ENCODE measurements at regions not wholly inside any gene's neighbourhood (a gene's known extent, or its start where the extent isn't known, plus 50 kb on each side); places are given as distances from the start of the nearest gene placed in this dataset.
"Not testable (repeated sequence)": the region's sequence is repeated elsewhere in the genome, so short reads cannot be mapped to it uniquely, and the experiment has no call there.

GRCh38 chr7:118449030-118449429 is 224.5 kb downstream of the ANKRD7 start:
- H3K27me3 Mint-ChIP-seq; CTCF ChIA-PET; H3K27ac Mint-ChIP-seq; H3K4me1 Mint-ChIP-seq; H3K36me3 Mint-ChIP-seq (ENCODE audit: low read depth); H3K4me3 Mint-ChIP-seq; DNase-seq; H3K9me3 Mint-ChIP-seq; POLR2A ChIA-PET: not testable (repeated sequence)

DNA sequence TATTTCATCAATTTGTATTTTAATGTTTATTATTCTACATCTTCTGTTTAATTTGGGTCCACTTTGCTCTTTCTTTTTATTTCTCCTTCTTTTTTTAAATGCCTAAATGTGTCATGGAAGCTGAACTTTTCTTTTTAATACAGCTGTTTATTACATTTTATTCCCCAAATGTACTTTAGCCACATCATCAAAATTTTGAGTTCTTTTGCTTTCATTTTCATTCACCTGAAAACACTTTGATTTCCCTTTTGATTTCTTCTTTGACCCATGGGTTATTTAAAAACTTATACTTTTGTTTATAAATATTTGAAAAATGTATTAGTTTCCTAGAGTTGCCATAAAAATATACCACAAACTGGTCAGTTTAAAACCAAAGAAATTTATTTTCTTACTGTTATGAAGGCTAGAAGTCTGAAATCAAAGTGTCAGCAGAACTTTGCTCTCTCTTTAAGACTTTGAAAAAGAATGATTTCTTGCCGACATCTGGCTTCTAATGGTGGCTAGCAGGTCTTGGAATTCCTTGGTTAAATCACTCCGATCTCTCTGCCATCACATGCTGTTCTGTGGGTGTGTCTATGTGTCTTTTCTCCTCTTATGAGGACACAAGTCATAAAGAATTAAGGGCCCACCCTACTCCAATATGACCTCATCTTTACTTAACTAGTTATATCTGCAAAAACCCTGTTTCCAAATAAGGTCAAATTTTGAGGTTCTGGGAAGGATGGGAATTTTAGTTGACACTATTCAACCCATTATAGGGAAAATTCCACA is 225.5 kb downstream of the ANKRD7 start:
- CTCF ChIA-PET: no interaction called here
- Mint-ChIP-seq H3K4me1 (no peaks in the 10 kb centered on the region), H3K27me3 (no peaks in the 10 kb centered on the region), H3K9me3 (peaks cover 2% of the 10 kb centered on the region), H3K36me3 (ENCODE audit: low read depth) (no peaks in the 10 kb centered on the region), H3K27ac (no peak overlapping the region), H3K4me3 (no peak overlapping the region)
- no peak for DNase-seq
- POLR2A ChIA-PET: no interaction called here

DNA sequence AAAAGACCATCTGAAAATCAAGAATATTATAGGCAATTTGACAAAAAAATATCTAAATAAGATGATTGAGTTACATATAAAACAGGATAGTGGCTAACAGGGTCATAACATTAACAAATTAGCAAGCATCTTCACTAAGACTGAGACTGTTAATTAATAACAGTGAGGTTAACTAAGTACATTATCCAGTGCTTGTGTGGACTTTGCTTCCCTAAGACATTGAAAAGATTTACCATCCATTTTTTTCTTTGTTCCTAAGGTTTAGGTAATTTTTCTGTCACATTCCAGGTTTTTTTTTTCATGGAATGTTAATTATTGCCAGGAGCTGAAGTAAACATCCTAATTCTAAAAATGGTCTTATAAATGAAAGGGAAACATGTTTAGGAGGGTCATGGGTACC is 227.6 kb downstream of the ANKRD7 start:
- no peak overlapping the region for H3K4me3 Mint-ChIP-seq
- H3K27me3 Mint-ChIP-seq: no peaks in the 10 kb centered on the region
- CTCF ChIA-PET: no interaction called here
- POLR2A ChIA-PET: no interaction called here
- H3K4me1 Mint-ChIP-seq: no peaks in the 10 kb centered on the region
- peaks cover 2% of the 10 kb centered on the region for H3K9me3 Mint-ChIP-seq
- H3K36me3 Mint-ChIP-seq (ENCODE audit: low read depth): no peaks in the 10 kb centered on the region
- H3K27ac Mint-ChIP-seq: no peak overlapping the region
- DNase-seq: no peak

DNA sequence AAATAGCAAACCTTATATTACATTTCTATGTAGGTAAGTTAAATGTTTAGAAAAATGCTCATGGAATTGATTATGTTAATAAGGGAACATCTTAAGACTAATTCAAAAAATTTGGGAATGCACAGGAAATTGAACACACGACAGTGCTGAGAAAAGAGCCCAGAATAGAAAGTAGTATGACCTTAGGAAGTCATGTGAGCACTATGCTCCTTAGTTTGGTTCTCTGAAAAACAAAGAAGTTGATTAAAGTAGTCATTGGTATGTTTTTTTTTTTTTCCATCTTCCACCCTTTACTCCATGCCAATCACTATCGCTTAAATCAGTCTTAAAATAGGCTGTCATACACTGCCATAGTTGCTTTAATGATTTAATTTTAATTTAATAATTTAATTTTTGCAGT is 242.9 kb downstream of the ANKRD7 start:
- no peaks in the 10 kb centered on the region for H3K36me3 Mint-ChIP-seq (ENCODE audit: low read depth)
- ChIA-PET CTCF (no interaction called here), POLR2A (no interaction called here)
- H3K9me3 Mint-ChIP-seq: no peaks in the 10 kb centered on the region
- H3K4me1 Mint-ChIP-seq: no peaks in the 10 kb centered on the region
- no peaks in the 10 kb centered on the region for H3K27me3 Mint-ChIP-seq
- DNase-seq: no peak
- H3K27ac Mint-ChIP-seq: no peak overlapping the region
- H3K4me3 Mint-ChIP-seq: no peak overlapping the region

DNA sequence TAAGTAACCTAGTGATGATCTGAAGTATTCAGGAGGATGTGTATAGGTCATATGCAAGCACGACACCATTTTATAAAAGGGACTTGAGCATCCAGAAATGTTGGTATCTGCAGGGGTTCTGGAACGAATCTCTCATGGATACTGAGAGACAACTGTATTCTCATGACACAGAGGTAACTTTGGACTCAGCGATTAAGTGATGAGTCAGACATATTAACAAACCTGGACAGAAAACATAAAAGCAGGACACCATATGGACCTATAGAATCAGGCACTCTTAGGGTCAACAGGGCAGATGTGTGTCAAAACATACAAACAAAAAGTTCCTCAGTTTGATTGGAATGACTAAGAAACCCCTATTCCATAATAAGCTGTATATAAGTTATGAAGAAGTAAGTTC is 248.1 kb downstream of the ANKRD7 start:
- CTCF ChIA-PET: no interaction called here
- H3K27ac Mint-ChIP-seq: no peak overlapping the region
- no peak overlapping the region for H3K4me3 Mint-ChIP-seq
- POLR2A ChIA-PET: no interaction called here
- no peaks in the 10 kb centered on the region for H3K4me1 Mint-ChIP-seq
- no peaks in the 10 kb centered on the region for H3K36me3 Mint-ChIP-seq (ENCODE audit: low read depth)
- peaks cover 2% of the 10 kb centered on the region for H3K9me3 Mint-ChIP-seq
- no peak for DNase-seq
- no peaks in the 10 kb centered on the region for H3K27me3 Mint-ChIP-seq

DNA sequence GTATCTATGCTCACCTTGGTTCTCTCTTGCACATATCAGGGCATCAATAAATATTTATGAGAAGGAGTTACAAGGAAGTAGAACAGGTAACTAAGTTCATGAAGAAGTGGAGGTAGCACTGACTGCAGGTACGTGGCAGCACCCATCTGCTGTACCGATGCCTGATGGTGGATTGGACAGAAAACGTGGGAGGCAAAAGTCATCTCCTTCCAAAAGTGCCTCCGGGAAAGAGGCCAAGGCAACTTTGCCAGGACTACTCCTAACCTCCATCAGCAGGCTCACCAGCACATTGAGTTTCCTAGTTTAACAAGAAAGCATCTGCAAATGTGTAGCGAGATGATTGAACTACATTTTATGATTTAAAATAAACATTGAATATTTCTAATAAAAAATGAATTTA is 248.8 kb downstream of the ANKRD7 start:
- no peaks in the 10 kb centered on the region for H3K27me3 Mint-ChIP-seq
- no peak overlapping the region for H3K27ac Mint-ChIP-seq
- H3K9me3 Mint-ChIP-seq: peaks cover 2% of the 10 kb centered on the region
- POLR2A ChIA-PET: no interaction called here
- H3K36me3 Mint-ChIP-seq (ENCODE audit: low read depth): no peaks in the 10 kb centered on the region
- CTCF ChIA-PET: no interaction called here
- H3K4me3 Mint-ChIP-seq: no peak overlapping the region
- H3K4me1 Mint-ChIP-seq: no peaks in the 10 kb centered on the region
- DNase-seq: no peak

DNA sequence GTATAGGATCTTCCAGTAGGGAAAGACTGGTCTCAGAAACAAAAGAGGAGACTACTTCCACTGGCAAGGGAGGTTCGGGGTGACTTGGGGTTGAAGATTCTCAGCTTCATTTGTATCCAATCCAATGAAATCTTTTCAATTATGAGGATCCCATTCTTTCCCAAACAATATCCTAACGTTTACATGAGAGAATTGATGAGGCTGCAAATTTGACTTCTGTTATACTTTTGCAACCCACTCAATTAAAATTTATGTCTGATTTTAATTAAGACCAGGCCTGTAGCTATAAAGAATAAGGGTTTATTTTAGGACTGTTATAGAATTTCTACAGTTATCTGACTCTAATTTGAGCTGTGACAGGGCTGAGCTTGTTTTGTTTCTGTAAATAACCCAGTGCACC is 251.5 kb downstream of the ANKRD7 start:
- no peaks in the 10 kb centered on the region for H3K4me1 Mint-ChIP-seq
- H3K27me3 Mint-ChIP-seq: no peaks in the 10 kb centered on the region
- H3K36me3 Mint-ChIP-seq (ENCODE audit: low read depth): no peaks in the 10 kb centered on the region
- no peak overlapping the region for H3K27ac Mint-ChIP-seq
- ChIA-PET POLR2A (no interaction called here), CTCF (no interaction called here)
- H3K4me3 Mint-ChIP-seq: no peak overlapping the region
- no peak for DNase-seq
- peaks cover 2% of the 10 kb centered on the region for H3K9me3 Mint-ChIP-seq

- no peak for DNase-seq
- POLR2A ChIA-PET: no interaction called here
Observed at GRCh38 chr7:118477036-118477435, 252.5 kb downstream of the ANKRD7 start.

DNA sequence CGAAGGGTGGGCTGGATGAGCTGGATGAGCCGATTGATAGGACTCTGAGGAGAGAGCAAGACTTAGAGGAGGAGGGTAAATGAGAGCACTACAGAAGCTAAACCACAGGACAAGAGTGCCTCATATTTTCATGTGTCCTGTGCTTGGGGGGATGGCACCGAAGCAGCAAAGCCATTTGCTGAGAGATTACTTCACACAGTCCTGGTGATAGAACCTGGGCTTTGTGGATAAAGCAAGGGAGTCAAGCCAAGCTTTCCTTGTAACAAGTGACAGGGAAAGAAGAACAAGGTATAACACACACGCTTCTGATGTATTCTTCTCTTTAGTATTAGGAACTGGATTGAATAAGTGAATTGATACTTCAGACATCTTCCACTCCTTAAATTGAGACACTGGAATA is 253.7 kb downstream of the ANKRD7 start:
- Mint-ChIP-seq H3K36me3 (ENCODE audit: low read depth) (no peaks in the 10 kb centered on the region), H3K9me3 (peaks cover 9% of the 10 kb centered on the region), H3K27me3 (no peaks in the 10 kb centered on the region), H3K4me1 (no peaks in the 10 kb centered on the region), H3K4me3 (no peak overlapping the region), H3K27ac (no peak overlapping the region)
- DNase-seq: no peak
- ChIA-PET POLR2A (no interaction called here), CTCF (no interaction called here)

More at GRCh38 chr7:118477036-118477435, 252.5 kb downstream of the ANKRD7 start:
- no peaks in the 10 kb centered on the region for H3K4me1 Mint-ChIP-seq
- H3K4me3 Mint-ChIP-seq: no peak overlapping the region
- CTCF ChIA-PET: no interaction called here
- H3K9me3 Mint-ChIP-seq: peaks cover 2% of the 10 kb centered on the region
- no peaks in the 10 kb centered on the region for H3K27me3 Mint-ChIP-seq
- no peaks in the 10 kb centered on the region for H3K36me3 Mint-ChIP-seq (ENCODE audit: low read depth)
- no peak overlapping the region for H3K27ac Mint-ChIP-seq

DNA sequence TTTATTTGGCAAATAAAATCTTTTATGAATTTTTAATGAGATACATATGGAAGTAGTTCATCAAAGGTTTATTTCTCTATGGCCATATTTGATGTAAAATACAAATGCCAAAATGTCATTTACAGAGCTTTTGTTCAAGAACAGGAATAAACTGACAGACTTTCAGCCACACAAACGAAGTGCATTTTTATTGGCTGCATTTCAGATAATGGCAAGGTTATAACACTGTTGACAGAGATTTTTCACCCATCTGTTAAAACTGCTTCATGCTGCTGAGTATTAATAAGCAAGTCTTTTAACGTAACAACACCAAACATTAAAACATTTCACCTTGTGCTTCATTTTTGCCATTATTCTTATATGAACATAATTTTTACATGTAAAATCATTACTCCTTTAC is 254.4 kb downstream of the ANKRD7 start:
- Mint-ChIP-seq H3K4me1 (no peaks in the 10 kb centered on the region), H3K27ac (no peak overlapping the region), H3K9me3 (peaks cover 9% of the 10 kb centered on the region), H3K36me3 (ENCODE audit: low read depth) (no peaks in the 10 kb centered on the region), H3K4me3 (no peak overlapping the region), H3K27me3 (no peaks in the 10 kb centered on the region)
- CTCF ChIA-PET: interaction anchor here (0.7 kb wide), 1 partner anchor 19 kb away, joined by 3 read pairs; no protein-coding TSS in a partner anchor
- POLR2A ChIA-PET: no interaction called here
- no peak for DNase-seq

DNA sequence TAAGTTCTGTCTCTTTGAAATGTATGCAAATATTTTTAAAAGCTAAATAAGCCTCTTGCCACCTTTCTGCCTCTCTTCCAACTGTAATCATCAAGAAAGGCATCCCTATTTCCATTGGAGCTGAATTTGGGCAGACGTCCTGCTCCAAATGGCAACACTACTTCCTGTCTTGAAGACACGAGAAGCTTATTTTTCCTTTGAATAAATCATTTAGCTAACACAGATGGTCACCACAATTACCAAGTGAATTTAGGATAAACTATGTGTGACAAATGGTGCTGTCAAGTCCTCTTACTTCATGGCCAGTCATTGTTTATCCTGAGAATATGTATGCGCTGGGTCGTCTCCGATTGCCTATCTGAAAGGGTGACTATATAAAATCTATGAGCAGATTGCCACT is 268.0 kb downstream of the ANKRD7 start:
- Mint-ChIP-seq H3K4me1 (no peaks in the 10 kb centered on the region), H3K9me3 (no peaks in the 10 kb centered on the region), H3K4me3 (no peak overlapping the region), H3K27ac (no peak overlapping the region), H3K36me3 (ENCODE audit: low read depth) (no peaks in the 10 kb centered on the region), H3K27me3 (no peaks in the 10 kb centered on the region)
- DNase-seq: no peak
- POLR2A ChIA-PET: no interaction called here
- CTCF ChIA-PET: no interaction called here

- CTCF ChIA-PET: no interaction called here
- POLR2A ChIA-PET: no interaction called here
- H3K36me3 Mint-ChIP-seq (ENCODE audit: low read depth): no peaks in the 10 kb centered on the region
- H3K27me3 Mint-ChIP-seq: no peaks in the 10 kb centered on the region
- no peak for DNase-seq
- no peaks in the 10 kb centered on the region for H3K4me1 Mint-ChIP-seq
- H3K4me3 Mint-ChIP-seq: no peak overlapping the region
- H3K27ac Mint-ChIP-seq: no peak overlapping the region
- H3K9me3 Mint-ChIP-seq: no peaks in the 10 kb centered on the region
Observed at GRCh38 chr7:118496138-118496644, 271.7 kb downstream of the ANKRD7 start.

- Mint-ChIP-seq H3K4me3 (no peak overlapping the region), H3K27me3 (no peaks in the 10 kb centered on the region), H3K36me3 (ENCODE audit: low read depth) (no peaks in the 10 kb centered on the region), H3K9me3 (no peaks in the 10 kb centered on the region), H3K27ac (no peak overlapping the region), H3K4me1 (no peaks in the 10 kb centered on the region)
- no peak for DNase-seq
- ChIA-PET CTCF (no interaction called here), POLR2A (no interaction called here)
Observed at GRCh38 chr7:118502235-118502634, 277.7 kb downstream of the ANKRD7 start.

DNA sequence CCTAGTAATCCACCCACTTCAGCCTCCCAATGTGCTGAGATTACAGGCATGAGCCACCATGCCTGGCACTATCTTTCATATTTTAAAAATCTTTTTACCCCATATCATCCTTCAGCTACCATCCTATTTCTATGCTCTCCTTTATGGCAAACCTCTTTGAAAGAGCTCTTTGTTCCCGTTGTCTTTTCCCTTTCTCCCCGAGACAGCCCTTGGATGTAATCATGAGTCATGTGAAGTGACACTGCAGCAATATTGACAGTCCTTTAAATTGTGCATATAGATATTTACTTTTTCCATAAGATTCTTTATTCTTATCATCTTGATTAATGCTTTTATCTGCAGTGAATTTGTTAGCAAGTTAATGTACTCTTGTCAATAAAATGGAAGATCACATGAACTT is 286.6 kb downstream of the ANKRD7 start:
- Mint-ChIP-seq H3K9me3 (no peaks in the 10 kb centered on the region), H3K27ac (no peak overlapping the region), H3K4me3 (no peak overlapping the region), H3K27me3 (no peaks in the 10 kb centered on the region), H3K4me1 (no peaks in the 10 kb centered on the region), H3K36me3 (ENCODE audit: low read depth) (no peaks in the 10 kb centered on the region)
- DNase-seq: no peak
- ChIA-PET CTCF (no interaction called here), POLR2A (no interaction called here)
